ENCODE measurements at regions not wholly inside any gene's neighbourhood (a gene's known extent, or its start where the extent isn't known, plus 50 kb on each side); places are given as distances from the start of the nearest gene placed in this dataset.
"Not testable (repeated sequence)": the region's sequence is repeated elsewhere in the genome, so short reads cannot be mapped to it uniquely, and the experiment has no call there.

DNA sequence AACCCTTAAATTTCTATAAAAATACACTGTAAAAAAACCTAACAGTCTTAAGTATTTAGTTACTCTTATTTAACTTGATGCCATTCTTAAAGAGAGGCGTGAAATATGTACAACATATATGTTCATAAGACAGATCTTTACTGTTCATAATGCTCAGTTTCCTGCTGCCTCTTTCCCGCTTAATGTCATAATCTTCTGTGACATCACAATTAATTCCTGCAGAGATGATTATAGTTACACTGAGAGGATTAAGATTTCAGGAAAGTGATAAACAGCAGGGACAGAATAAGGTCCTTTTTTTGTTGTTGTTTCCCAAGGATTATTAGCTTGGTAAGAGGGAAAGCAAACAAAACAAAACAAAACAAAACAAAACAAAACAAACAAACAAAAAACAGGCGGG is 801.4 kb downstream of the FLRT2 start:
- no peak for DNase-seq
- intact Hi-C loops (cut with DNase I; ENCODE audit: low total_unique reads) = no loop called here

DNA sequence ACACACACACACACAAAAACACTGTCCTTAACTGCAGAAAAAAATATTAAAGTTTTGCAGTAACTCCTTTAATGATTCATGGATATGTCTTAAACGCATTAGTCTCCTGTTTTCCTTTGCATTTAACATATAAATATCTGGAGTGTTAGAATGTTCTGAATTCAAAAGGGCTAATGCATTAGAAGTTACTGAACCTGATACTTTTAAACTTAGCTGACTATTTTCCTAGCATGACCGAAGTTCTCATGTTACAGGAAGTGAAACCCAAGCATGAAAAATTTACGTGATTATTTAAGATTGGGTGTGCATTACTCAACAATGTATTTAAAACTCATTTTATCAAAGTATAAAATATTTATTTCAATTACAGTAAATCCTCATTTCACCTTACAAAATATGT is 791.2 kb downstream of the FLRT2 start:
- Histone ChIP-seq H3K36me3 (no peaks in the 10 kb centered on the region), H3K4me1 (no peaks in the 10 kb centered on the region), H3K27ac (no peak overlapping the region), H3K27me3 (no peaks in the 10 kb centered on the region), H3K9me3 (no peaks in the 10 kb centered on the region), H3K4me3 (no peak overlapping the region)
- TF ChIP-seq, protein P1, sequence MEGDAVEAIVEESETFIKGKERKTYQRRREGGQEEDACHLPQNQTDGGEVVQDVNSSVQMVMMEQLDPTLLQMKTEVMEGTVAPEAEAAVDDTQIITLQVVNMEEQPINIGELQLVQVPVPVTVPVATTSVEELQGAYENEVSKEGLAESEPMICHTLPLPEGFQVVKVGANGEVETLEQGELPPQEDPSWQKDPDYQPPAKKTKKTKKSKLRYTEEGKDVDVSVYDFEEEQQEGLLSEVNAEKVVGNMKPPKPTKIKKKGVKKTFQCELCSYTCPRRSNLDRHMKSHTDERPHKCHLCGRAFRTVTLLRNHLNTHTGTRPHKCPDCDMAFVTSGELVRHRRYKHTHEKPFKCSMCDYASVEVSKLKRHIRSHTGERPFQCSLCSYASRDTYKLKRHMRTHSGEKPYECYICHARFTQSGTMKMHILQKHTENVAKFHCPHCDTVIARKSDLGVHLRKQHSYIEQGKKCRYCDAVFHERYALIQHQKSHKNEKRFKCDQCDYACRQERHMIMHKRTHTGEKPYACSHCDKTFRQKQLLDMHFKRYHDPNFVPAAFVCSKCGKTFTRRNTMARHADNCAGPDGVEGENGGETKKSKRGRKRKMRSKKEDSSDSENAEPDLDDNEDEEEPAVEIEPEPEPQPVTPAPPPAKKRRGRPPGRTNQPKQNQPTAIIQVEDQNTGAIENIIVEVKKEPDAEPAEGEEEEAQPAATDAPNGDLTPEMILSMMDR (IDR thresholded peaks at IDR 0.05) = no peak
- no peak for DNase-seq
- intact Hi-C loops (cut with DNase I; ENCODE audit: low total_unique reads) = no loop called here

More for the DNA sequence above, 801.4 kb downstream of the FLRT2 start:
- Histone ChIP-seq H3K4me1 (no peaks in the 10 kb centered on the region), H3K27me3 (no peaks in the 10 kb centered on the region), H3K27ac (no peak overlapping the region), H3K4me3 (no peak overlapping the region), H3K9me3 (no peaks in the 10 kb centered on the region), H3K36me3 (no peaks in the 10 kb centered on the region)
- TF ChIP-seq, protein P1 (IDR thresholded peaks at IDR 0.05) = no peak

DNA sequence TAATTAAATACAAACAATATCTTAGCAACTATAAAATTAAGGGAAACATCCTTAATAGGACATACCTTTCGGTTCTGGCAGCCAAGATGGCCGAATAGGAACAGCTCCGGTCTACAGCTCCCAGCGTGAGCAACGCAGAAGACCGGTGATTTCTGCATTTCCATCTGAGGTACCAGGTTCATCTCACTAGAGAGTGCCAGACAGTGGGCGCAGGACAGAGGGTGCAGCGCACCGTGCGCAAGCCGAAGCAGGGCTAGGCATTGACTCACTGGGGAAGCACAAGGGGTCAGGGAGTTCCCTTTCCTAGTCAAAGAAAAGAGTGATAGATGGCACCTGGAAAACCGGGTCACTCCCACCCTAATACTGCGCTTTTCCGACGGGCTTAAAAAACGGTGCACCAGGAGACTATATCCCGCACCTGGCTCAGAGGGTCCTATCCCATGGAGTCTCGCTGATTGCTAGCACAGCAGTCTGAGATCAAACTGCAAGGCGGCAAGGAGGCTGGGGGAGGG is 782.3 kb downstream of the FLRT2 start:
- DNase-seq; intact Hi-C loops (cut with DNase I; ENCODE audit: low total_unique reads); H3K4me1 ChIP-seq; H3K4me3 ChIP-seq; H3K27me3 ChIP-seq; H3K9me3 ChIP-seq; H3K36me3 ChIP-seq; H3K27ac ChIP-seq: not testable (repeated sequence)

DNA sequence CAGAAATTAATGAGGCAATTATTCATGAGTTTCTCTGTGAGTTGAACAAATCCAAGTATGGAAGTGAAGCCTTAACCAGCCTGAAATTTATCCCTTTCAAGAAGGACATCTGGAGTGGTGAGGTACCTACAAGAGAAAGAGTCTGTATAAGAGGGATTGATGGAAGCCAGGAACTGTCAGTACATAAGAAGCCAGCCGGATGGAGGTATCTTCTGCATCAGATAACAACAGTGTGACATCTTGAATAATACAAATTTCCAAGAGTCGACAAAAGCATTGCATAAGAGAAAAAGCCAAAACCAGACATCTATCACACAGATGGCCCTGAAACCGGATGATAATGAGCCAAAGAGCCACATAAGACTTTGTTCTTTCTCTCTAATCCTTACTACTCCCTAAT is 781.2 kb downstream of the FLRT2 start:
- TF ChIP-seq, protein P1 (IDR thresholded peaks at IDR 0.05) = no peak
- intact Hi-C loops (cut with DNase I; ENCODE audit: low total_unique reads) = no loop called here
- Histone ChIP-seq H3K9me3 (no peaks in the 10 kb centered on the region), H3K4me3 (no peak overlapping the region), H3K4me1 (no peaks in the 10 kb centered on the region), H3K27me3 (no peaks in the 10 kb centered on the region), H3K36me3 (no peaks in the 10 kb centered on the region), H3K27ac (no peak overlapping the region)
- DNase-seq = no peak

DNA sequence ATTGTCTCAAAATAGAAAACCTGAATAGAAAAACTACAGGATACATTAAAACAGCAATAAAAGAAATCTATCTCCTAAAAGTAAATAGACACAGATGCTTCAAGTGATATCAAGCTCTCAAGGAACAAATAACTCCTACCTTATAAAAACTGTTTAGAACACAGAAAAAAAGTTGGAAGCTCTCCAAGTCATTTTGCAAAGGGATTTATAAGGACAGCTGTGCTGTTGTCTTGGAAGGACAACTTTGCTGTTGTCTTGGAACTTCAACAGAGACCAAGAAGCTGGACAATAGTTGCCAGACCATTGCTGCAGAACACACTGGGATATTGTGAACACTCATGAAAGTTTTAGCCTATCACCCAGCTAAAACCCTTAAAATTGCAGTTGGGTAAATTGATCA is 780.7 kb downstream of the FLRT2 start:
- no peak overlapping the region for H3K27ac ChIP-seq
- H3K36me3 ChIP-seq = no peaks in the 10 kb centered on the region
- no peak for DNase-seq
- H3K27me3 ChIP-seq = no peaks in the 10 kb centered on the region
- TF ChIP-seq, protein P1 (IDR thresholded peaks at IDR 0.05) = no peak
- no peak overlapping the region for H3K4me3 ChIP-seq
- intact Hi-C loops (cut with DNase I; ENCODE audit: low total_unique reads) = no loop called here
- no peaks in the 10 kb centered on the region for H3K9me3 ChIP-seq
- H3K4me1 ChIP-seq = no peaks in the 10 kb centered on the region

DNA sequence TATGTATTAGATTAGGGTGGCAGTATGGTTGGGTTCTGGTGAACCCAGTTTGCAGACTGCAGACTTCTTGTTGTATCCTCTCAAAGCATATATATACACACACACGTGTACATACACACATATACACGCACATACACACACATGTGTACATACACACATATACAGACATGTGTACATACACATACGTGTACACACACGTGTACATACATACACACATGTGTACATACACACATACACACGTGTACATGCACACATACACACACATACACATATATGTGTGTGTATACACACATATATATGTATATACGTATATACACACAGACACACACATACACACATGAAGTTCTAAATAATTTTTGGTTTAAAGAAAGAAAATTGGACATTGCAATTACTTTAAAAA is 780.2 kb downstream of the FLRT2 start:
- TF ChIP-seq, protein P1 (IDR thresholded peaks at IDR 0.05) = no peak
- H3K4me3 ChIP-seq = no peak overlapping the region
- H3K36me3 ChIP-seq = no peaks in the 10 kb centered on the region
- H3K4me1 ChIP-seq = no peaks in the 10 kb centered on the region
- intact Hi-C loops (cut with DNase I; ENCODE audit: low total_unique reads) = no loop called here
- no peak overlapping the region for H3K27ac ChIP-seq
- DNase-seq = no peak
- H3K9me3 ChIP-seq = no peaks in the 10 kb centered on the region
- no peaks in the 10 kb centered on the region for H3K27me3 ChIP-seq
